ENCODE measurements at regions not wholly inside any gene's neighbourhood (a gene's known extent, or its start where the extent isn't known, plus 50 kb on each side); places are given as distances from the start of the nearest gene placed in this dataset.
"Not testable (repeated sequence)": the region's sequence is repeated elsewhere in the genome, so short reads cannot be mapped to it uniquely, and the experiment has no call there.

GRCh38 chr3:66860771-66861170, 137.3 kb upstream of the KBTBD8 start:
- FAIRE-seq = no peak

- no peak for FAIRE-seq
Observed at GRCh38 chr3:66863205-66864111, 134.6 kb upstream of the KBTBD8 start.

GRCh38 chr3:66884659-66885058, 113.4 kb upstream of the KBTBD8 start:
- no peak for FAIRE-seq

GRCh38 chr3:66885326-66886000, 112.6 kb upstream of the KBTBD8 start:
- no peak for FAIRE-seq

GRCh38 chr3:66889750-66890494, 108.2 kb upstream of the KBTBD8 start:
- no peak for FAIRE-seq

GRCh38 chr3:66898155-66898554, 100.0 kb upstream of the KBTBD8 start:
- FAIRE-seq = no peak

GRCh38 chr3:66904336-66904735, 93.8 kb upstream of the KBTBD8 start:
- FAIRE-seq = no peak

GRCh38 chr3:66904831-66905493, 93.1 kb upstream of the KBTBD8 start:
- FAIRE-seq = no peak

- FAIRE-seq = no peak
Observed at GRCh38 chr3:66907136-66907535, 91.0 kb upstream of the KBTBD8 start.

- FAIRE-seq = no peak
Observed at GRCh38 chr3:66910266-66911055, 87.6 kb upstream of the KBTBD8 start.

GRCh38 chr3:66912306-66912705, 85.8 kb upstream of the KBTBD8 start:
- FAIRE-seq = no peak

GRCh38 chr3:66922058-66922457, 76.0 kb upstream of the KBTBD8 start:
- no peak for FAIRE-seq

GRCh38 chr3:66923969-66924368, 74.1 kb upstream of the KBTBD8 start:
- no peak for FAIRE-seq

- no peak for FAIRE-seq
Observed at GRCh38 chr3:66928252-66928651, 69.9 kb upstream of the KBTBD8 start.

- FAIRE-seq = no peak
Observed at GRCh38 chr3:66931291-66931690, 66.8 kb upstream of the KBTBD8 start.

- FAIRE-seq = no peak
Observed at GRCh38 chr3:66931699-66932098, 66.4 kb upstream of the KBTBD8 start.

GRCh38 chr3:66933233-66933632, 64.9 kb upstream of the KBTBD8 start:
- no peak for FAIRE-seq

- FAIRE-seq = no peak
Observed at GRCh38 chr3:66934041-66934440, 64.1 kb upstream of the KBTBD8 start.

- FAIRE-seq = no peak
Observed at GRCh38 chr3:66934725-66935124, 63.4 kb upstream of the KBTBD8 start.

- FAIRE-seq = not testable (repeated sequence)
Observed at GRCh38 chr3:66937041-66937440, 61.1 kb upstream of the KBTBD8 start.

GRCh38 chr3:66938338-66938963, 59.7 kb upstream of the KBTBD8 start:
- peak; percentile 43 for FAIRE-seq

- FAIRE-seq = no peak
Observed at GRCh38 chr3:66948041-66948440, 50.1 kb upstream of the KBTBD8 start.
